ENCODE measurements at regions not wholly inside any gene's neighbourhood (a gene's known extent, or its start where the extent isn't known, plus 50 kb on each side); places are given as distances from the start of the nearest gene placed in this dataset.

- DNase-seq: peak; percentile 49
Measured at GRCh38 chr2:120441744-120442471, 96.0 kb downstream of the INHBB start.

- DNase-seq: no peak
Measured at GRCh38 chr2:120442541-120442922, 96.6 kb downstream of the INHBB start.

- DNase-seq: no peak
Measured at GRCh38 chr2:120442923-120443571, 97.1 kb downstream of the INHBB start.

GRCh38 chr2:120443946-120444345 is 98.0 kb downstream of the INHBB start:
- no peak for DNase-seq

GRCh38 chr2:120444691-120445240 is 98.8 kb downstream of the INHBB start:
- no peak for DNase-seq

- peak; percentile 10 for DNase-seq
Measured at GRCh38 chr2:120445449-120446143, 99.7 kb downstream of the INHBB start.

GRCh38 chr2:120446236-120447126 is 100.5 kb downstream of the INHBB start:
- peak; percentile 10 for DNase-seq

- no peak for DNase-seq
Measured at GRCh38 chr2:120447127-120447785, 101.3 kb downstream of the INHBB start.

- DNase-seq: no peak
Measured at GRCh38 chr2:120448436-120448835, 102.5 kb downstream of the INHBB start.

- DNase-seq: no peak
Measured at GRCh38 chr2:120448961-120449810, 103.2 kb downstream of the INHBB start.

GRCh38 chr2:120450196-120450820 is 104.4 kb downstream of the INHBB start:
- no peak for DNase-seq

- DNase-seq: no peak
Measured at GRCh38 chr2:120451334-120451733, 105.4 kb downstream of the INHBB start.

- no peak for DNase-seq
Measured at GRCh38 chr2:120452131-120452530, 106.2 kb downstream of the INHBB start.

GRCh38 chr2:120452945-120453634 is 107.2 kb downstream of the INHBB start:
- DNase-seq: no peak

GRCh38 chr2:120453635-120453998 is 107.7 kb downstream of the INHBB start:
- DNase-seq: no peak

GRCh38 chr2:120454654-120455385 is 108.9 kb downstream of the INHBB start:
- DNase-seq: no peak

GRCh38 chr2:120455390-120455789 is 109.5 kb downstream of the INHBB start:
- DNase-seq: no peak

- no peak for DNase-seq
Measured at GRCh38 chr2:120456867-120457266, 110.9 kb downstream of the INHBB start.

GRCh38 chr2:120460511-120460910 is 114.6 kb downstream of the INHBB start:
- DNase-seq: no peak
